ENCODE measurements at regions not wholly inside any gene's neighbourhood (a gene's known extent, or its start where the extent isn't known, plus 50 kb on each side); places are given as distances from the start of the nearest gene placed in this dataset.
"Not testable (repeated sequence)": the region's sequence is repeated elsewhere in the genome, so short reads cannot be mapped to it uniquely, and the experiment has no call there.

DNA sequence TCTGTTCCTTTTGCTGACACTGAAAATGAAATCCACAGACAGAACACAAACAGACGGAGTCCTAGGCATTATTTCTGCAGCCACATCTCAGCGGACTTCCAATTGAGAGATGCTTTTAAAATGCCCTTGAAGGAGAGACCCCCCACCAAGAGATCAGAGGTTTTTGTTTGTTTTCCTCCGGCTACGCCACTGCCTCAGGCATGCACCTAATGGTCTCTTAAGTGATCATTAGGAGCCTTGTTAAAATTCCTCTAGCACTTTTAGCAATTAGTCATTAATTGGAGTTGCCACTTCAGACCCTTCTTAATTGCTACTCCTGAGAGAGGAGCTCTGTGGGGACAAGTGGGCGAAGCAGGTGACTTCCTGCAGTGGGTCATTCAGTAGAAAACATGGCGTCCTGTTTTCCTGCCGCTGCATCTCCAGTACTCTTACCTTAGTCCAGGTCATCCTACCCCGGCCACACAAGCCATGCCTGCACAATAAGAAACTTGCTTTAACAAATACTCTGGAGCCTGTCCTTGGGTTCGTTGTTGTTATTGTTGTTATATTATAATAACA lies 257.7 kb upstream of the CHAC2 start:
- no peak for TF ChIP-seq EZH2phosphoT487 (conservative IDR thresholded peaks at IDR 0.05; ENCODE audit: low read length)
- TF ChIP-seq, protein P1, sequence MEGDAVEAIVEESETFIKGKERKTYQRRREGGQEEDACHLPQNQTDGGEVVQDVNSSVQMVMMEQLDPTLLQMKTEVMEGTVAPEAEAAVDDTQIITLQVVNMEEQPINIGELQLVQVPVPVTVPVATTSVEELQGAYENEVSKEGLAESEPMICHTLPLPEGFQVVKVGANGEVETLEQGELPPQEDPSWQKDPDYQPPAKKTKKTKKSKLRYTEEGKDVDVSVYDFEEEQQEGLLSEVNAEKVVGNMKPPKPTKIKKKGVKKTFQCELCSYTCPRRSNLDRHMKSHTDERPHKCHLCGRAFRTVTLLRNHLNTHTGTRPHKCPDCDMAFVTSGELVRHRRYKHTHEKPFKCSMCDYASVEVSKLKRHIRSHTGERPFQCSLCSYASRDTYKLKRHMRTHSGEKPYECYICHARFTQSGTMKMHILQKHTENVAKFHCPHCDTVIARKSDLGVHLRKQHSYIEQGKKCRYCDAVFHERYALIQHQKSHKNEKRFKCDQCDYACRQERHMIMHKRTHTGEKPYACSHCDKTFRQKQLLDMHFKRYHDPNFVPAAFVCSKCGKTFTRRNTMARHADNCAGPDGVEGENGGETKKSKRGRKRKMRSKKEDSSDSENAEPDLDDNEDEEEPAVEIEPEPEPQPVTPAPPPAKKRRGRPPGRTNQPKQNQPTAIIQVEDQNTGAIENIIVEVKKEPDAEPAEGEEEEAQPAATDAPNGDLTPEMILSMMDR (IDR thresholded peaks at IDR 0.05; ENCODE audit: insufficient read depth, low read length, poor library complexity, severe bottlenecking), result no peak
- no peaks in the 10 kb centered on the region for H4K20me1 ChIP-seq (ENCODE audit: low read depth, low read length)
- H3K9me2 ChIP-seq (replicated peaks; ENCODE audit: insufficient read depth, low read length), result no peaks in the 10 kb centered on the region
- no peaks in the 10 kb centered on the region for H3F3A ChIP-seq (ENCODE audit: insufficient read depth)
- no peaks in the 10 kb centered on the region for H3K27me3 ChIP-seq (ENCODE audit: low read length)
- H3K79me2 ChIP-seq (ENCODE audit: insufficient read depth, low read length), result no peaks in the 10 kb centered on the region
- no peak overlapping the region for H3K9ac ChIP-seq (ENCODE audit: low read length)
- no peak overlapping the region for H2AFZ ChIP-seq (ENCODE audit: low read depth, low read length, severe bottlenecking)
- H3K4me3 ChIP-seq (ENCODE audit: insufficient read depth, low read length, poor library complexity, severe bottlenecking), result no peak overlapping the region
- no peak overlapping the region for H3K4me2 ChIP-seq (ENCODE audit: low read depth, low read length, poor library complexity, severe bottlenecking)
- H3K9me3 ChIP-seq (ENCODE audit: insufficient read depth, low read length), result no peaks in the 10 kb centered on the region
- no peaks in the 10 kb centered on the region for H3K36me3 ChIP-seq (ENCODE audit: low read length)
- no peak overlapping the region for H3K27ac ChIP-seq (ENCODE audit: low read depth, low read length)

GRCh38 chr2:53508667-53509066 lies 258.9 kb upstream of the CHAC2 start:
- H3K9me3 ChIP-seq (ENCODE audit: insufficient read depth, low read length), result no peaks in the 10 kb centered on the region
- TF ChIP-seq, protein P1 (IDR thresholded peaks at IDR 0.05; ENCODE audit: insufficient read depth, low read length, poor library complexity, severe bottlenecking), result no peak
- TF ChIP-seq EZH2phosphoT487 (conservative IDR thresholded peaks at IDR 0.05; ENCODE audit: low read length), result no peak
- no peak overlapping the region for H3K9ac ChIP-seq (ENCODE audit: low read length)
- H3K9me2 ChIP-seq (replicated peaks; ENCODE audit: insufficient read depth, low read length), result no peaks in the 10 kb centered on the region
- no peaks in the 10 kb centered on the region for H3K36me3 ChIP-seq (ENCODE audit: low read length)
- no peaks in the 10 kb centered on the region for H3K79me2 ChIP-seq (ENCODE audit: insufficient read depth, low read length)
- H3K4me2 ChIP-seq (ENCODE audit: low read depth, low read length, poor library complexity, severe bottlenecking), result no peak overlapping the region
- no peaks in the 10 kb centered on the region for H3K27me3 ChIP-seq (ENCODE audit: low read length)
- H2AFZ ChIP-seq (ENCODE audit: low read depth, low read length, severe bottlenecking), result no peak overlapping the region
- no peak overlapping the region for H3K27ac ChIP-seq (ENCODE audit: low read depth, low read length)
- no peaks in the 10 kb centered on the region for H3F3A ChIP-seq (ENCODE audit: insufficient read depth)
- no peak overlapping the region for H3K4me3 ChIP-seq (ENCODE audit: insufficient read depth, low read length, poor library complexity, severe bottlenecking)
- no peaks in the 10 kb centered on the region for H4K20me1 ChIP-seq (ENCODE audit: low read depth, low read length)

DNA sequence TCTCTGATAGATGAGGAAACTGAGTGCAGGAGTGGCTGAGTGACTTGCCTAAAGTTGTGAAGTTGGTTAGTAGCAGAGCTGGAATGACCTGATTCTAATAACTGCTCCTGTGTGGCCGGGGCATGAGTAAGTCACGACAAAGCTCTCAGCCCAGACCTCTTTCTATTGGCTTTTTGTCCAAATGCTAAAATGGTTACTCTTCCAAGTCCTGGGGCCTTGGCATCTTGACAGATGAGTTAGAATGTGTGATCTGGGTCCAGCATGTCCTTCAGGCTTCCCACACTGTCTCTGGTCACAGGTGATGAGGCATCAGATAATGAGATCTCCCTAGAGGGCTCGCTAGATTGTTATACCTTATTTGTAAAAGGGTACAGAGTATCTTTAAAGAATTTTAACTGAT lies 260.5 kb upstream of the CHAC2 start:
- H4K20me1 ChIP-seq (ENCODE audit: low read depth, low read length); H3K36me3 ChIP-seq (ENCODE audit: low read length); H3K27ac ChIP-seq (ENCODE audit: low read depth, low read length); H3F3A ChIP-seq (ENCODE audit: insufficient read depth); H3K9me2 ChIP-seq (replicated peaks; ENCODE audit: insufficient read depth, low read length); H3K9me3 ChIP-seq (ENCODE audit: insufficient read depth, low read length); H3K4me2 ChIP-seq (ENCODE audit: low read depth, low read length, poor library complexity, severe bottlenecking); H3K79me2 ChIP-seq (ENCODE audit: insufficient read depth, low read length); H3K27me3 ChIP-seq (ENCODE audit: low read length); H2AFZ ChIP-seq (ENCODE audit: low read depth, low read length, severe bottlenecking); H3K9ac ChIP-seq (ENCODE audit: low read length); H3K4me3 ChIP-seq (ENCODE audit: insufficient read depth, low read length, poor library complexity, severe bottlenecking): not testable (repeated sequence)

- Histone ChIP-seq H3F3A (ENCODE audit: insufficient read depth) (no peaks in the 10 kb centered on the region), H3K9me3 (ENCODE audit: insufficient read depth, low read length) (no peaks in the 10 kb centered on the region), H3K79me2 (ENCODE audit: insufficient read depth, low read length) (no peaks in the 10 kb centered on the region), H3K36me3 (ENCODE audit: low read length) (no peaks in the 10 kb centered on the region), H3K9me2 (replicated peaks; ENCODE audit: insufficient read depth, low read length) (no peaks in the 10 kb centered on the region), H3K4me3 (ENCODE audit: insufficient read depth, low read length, poor library complexity, severe bottlenecking) (no peak overlapping the region), H3K4me2 (ENCODE audit: low read depth, low read length, poor library complexity, severe bottlenecking) (no peak overlapping the region), H4K20me1 (ENCODE audit: low read depth, low read length) (no peaks in the 10 kb centered on the region), H3K9ac (ENCODE audit: low read length) (no peak overlapping the region), H3K27ac (ENCODE audit: low read depth, low read length) (no peak overlapping the region), H2AFZ (ENCODE audit: low read depth, low read length, severe bottlenecking) (no peak overlapping the region), H3K27me3 (ENCODE audit: low read length) (no peaks in the 10 kb centered on the region)
- TF ChIP-seq EZH2phosphoT487 (conservative IDR thresholded peaks at IDR 0.05; ENCODE audit: low read length), result no peak
- TF ChIP-seq, protein P1 (IDR thresholded peaks at IDR 0.05; ENCODE audit: insufficient read depth, low read length, poor library complexity, severe bottlenecking), result no peak
These were observed 261.8 kb upstream of the CHAC2 start for GRCh38 chr2:53505826-53506225.

Measured in SU-DHL-6 (cell line).